OCI-LY7 (cell line): ENCODE measurements at regions not wholly inside any gene's neighbourhood (a gene's known extent, or its start where the extent isn't known, plus 50 kb on each side); places are given as distances from the start of the nearest gene placed in this dataset.

Experiments used
- EZH2phosphoT487 ChIP-seq: fragments of 200-600 bp; sonication (generic); IDR thresholded peaks from 2 replicates; pipeline ENCODE4 v1.6.1; 2018; ENCODE audit warnings: low read depth, borderline replicate concordance, mild to moderate bottlenecking, mixed run types, antibody characterized with exemption, low read length, moderate library complexity, mixed read lengths
- TF ChIP-seq, protein P1 (sequence below): fragments of 200-600 bp; sonication (generic); conservative IDR thresholded peaks from 2 replicates; pipeline ENCODE4 v1.5.1; 2014; ENCODE audit warnings: mild to moderate bottlenecking, antibody characterized with exemption, low read length, moderate library complexity, mixed read lengths

DNA sequence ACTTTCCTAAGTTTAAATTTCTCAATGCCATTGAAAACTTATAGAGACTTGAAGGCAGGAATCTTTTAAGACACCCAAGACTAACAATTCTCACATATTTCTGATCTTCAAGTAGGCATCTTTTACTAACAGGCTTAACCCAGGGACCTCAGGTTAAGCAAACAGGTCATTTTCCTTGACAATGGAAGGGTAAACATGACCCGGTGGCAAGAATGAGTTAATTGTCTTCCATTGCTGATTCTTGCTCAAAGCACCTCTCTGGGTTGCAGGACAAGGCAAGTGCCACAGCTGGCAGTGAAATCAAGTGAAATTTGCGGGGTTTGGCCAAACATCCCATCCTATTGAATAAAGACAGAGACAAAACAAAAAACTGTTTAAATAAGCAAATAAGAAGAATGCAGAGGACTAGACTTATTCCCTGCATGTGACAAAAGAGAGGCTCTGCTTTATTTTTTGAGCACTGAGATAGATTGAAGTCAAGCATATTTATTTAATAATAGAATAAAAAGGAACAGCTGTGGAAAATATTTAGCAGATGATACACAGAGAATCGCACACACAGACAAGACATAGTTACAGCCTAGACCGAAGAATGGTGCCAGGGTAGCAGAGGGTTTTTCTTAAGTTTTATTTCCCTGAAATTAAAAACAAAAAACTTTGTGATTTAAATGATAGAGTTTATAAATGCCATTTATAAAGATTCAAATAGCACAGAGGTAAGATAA is 56.0 kb upstream of the MITF start:
- TF ChIP-seq, protein P1, sequence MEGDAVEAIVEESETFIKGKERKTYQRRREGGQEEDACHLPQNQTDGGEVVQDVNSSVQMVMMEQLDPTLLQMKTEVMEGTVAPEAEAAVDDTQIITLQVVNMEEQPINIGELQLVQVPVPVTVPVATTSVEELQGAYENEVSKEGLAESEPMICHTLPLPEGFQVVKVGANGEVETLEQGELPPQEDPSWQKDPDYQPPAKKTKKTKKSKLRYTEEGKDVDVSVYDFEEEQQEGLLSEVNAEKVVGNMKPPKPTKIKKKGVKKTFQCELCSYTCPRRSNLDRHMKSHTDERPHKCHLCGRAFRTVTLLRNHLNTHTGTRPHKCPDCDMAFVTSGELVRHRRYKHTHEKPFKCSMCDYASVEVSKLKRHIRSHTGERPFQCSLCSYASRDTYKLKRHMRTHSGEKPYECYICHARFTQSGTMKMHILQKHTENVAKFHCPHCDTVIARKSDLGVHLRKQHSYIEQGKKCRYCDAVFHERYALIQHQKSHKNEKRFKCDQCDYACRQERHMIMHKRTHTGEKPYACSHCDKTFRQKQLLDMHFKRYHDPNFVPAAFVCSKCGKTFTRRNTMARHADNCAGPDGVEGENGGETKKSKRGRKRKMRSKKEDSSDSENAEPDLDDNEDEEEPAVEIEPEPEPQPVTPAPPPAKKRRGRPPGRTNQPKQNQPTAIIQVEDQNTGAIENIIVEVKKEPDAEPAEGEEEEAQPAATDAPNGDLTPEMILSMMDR: no peak
- TF ChIP-seq EZH2phosphoT487: no peak
